ENCODE measurements at regions not wholly inside any gene's neighbourhood (a gene's known extent, or its start where the extent isn't known, plus 50 kb on each side); places are given as distances from the start of the nearest gene placed in this dataset.

GRCh38 chr5:60297658-60298057 lies 402.3 kb downstream of the DEPDC1B start:
- no peak for TF ChIP-seq REST (IDR thresholded peaks at IDR 0.05; ENCODE audit: insufficient read depth in 1 of 2, low read depth in 2 of 2, low read length in 2 of 2)
- no peak for TF ChIP-seq TAF1 (IDR thresholded peaks at IDR 0.05; ENCODE audit: borderline replicate concordance, insufficient read depth, low read length)
- no peak for TF ChIP-seq SIN3A (IDR thresholded peaks at IDR 0.05; ENCODE audit: borderline replicate concordance, insufficient read depth, low read length)
- TF ChIP-seq POLR2AphosphoS5 (IDR thresholded peaks at IDR 0.05; ENCODE audit: low read depth, low read length), result no peak
